ENCODE measurements at regions not wholly inside any gene's neighbourhood (a gene's known extent, or its start where the extent isn't known, plus 50 kb on each side); places are given as distances from the start of the nearest gene placed in this dataset.

GRCh38 chr5:15338546-15338945 lies 161.4 kb upstream of the FBXL7 start:
- H3K36me3 Mint-ChIP-seq = no peaks in the 10 kb centered on the region

GRCh38 chr5:15334551-15335266 lies 165.3 kb upstream of the FBXL7 start:
- Mint-ChIP-seq H3K27ac (no peak overlapping the region), H3K36me3 (no peaks in the 10 kb centered on the region), H3K27me3 (no peaks in the 10 kb centered on the region), H3K9me3 (peaks cover 0 to 10% of the 10 kb centered on the region in 2 donors), H3K4me1 (no peaks in the 10 kb centered on the region), H3K4me3 (no peak overlapping the region)
- no peak for DNase-seq
- no peak for ATAC-seq (replicated peaks)

More at GRCh38 chr5:15338546-15338945, 161.4 kb upstream of the FBXL7 start:
- DNase-seq (no peak), ATAC-seq (replicated peaks) (no peak)
- Mint-ChIP-seq H3K4me3 (no peak overlapping the region), H3K27me3 (no peaks in the 10 kb centered on the region), H3K9me3 (peaks cover 0 to 11% of the 10 kb centered on the region in 2 donors), H3K4me1 (no peaks in the 10 kb centered on the region), H3K27ac (no peak overlapping the region)

GRCh38 chr5:15333091-15333490 lies 166.9 kb upstream of the FBXL7 start:
- H3K27ac Mint-ChIP-seq = no peak overlapping the region
- H3K27me3 Mint-ChIP-seq = no peaks in the 10 kb centered on the region
- DNase-seq (no peak), ATAC-seq (replicated peaks) (no peak)
- H3K4me1 Mint-ChIP-seq = no peaks in the 10 kb centered on the region
- no peaks in the 10 kb centered on the region for H3K36me3 Mint-ChIP-seq
- H3K9me3 Mint-ChIP-seq = peaks cover 0 to 7% of the 10 kb centered on the region in 2 donors
- H3K4me3 Mint-ChIP-seq = no peak overlapping the region

GRCh38 chr5:15326932-15327331 lies 173.0 kb upstream of the FBXL7 start:
- Mint-ChIP-seq H3K4me3 (no peak overlapping the region), H3K27me3 (no peaks in the 10 kb centered on the region), H3K9me3 (no peaks in the 10 kb centered on the region), H3K36me3 (no peaks in the 10 kb centered on the region), H3K27ac (no peak overlapping the region), H3K4me1 (no peaks in the 10 kb centered on the region)
- no peak for DNase-seq
- ATAC-seq (replicated peaks) = no peak

GRCh38 chr5:15326471-15326870 lies 173.5 kb upstream of the FBXL7 start:
- no peak for ATAC-seq (replicated peaks)
- no peaks in the 10 kb centered on the region for H3K9me3 Mint-ChIP-seq
- no peak overlapping the region for H3K4me3 Mint-ChIP-seq
- no peaks in the 10 kb centered on the region for H3K36me3 Mint-ChIP-seq
- no peaks in the 10 kb centered on the region for H3K27me3 Mint-ChIP-seq
- no peaks in the 10 kb centered on the region for H3K4me1 Mint-ChIP-seq
- no peak for DNase-seq
- H3K27ac Mint-ChIP-seq = no peak overlapping the region

- H3K4me3 Mint-ChIP-seq = no peak overlapping the region
- H3K4me1 Mint-ChIP-seq = no peaks in the 10 kb centered on the region
- H3K9me3 Mint-ChIP-seq = peaks cover 0 to 3% of the 10 kb centered on the region in 2 donors
- DNase-seq = no peak
- no peak for ATAC-seq (replicated peaks)
- H3K27ac Mint-ChIP-seq = no peak overlapping the region
- H3K36me3 Mint-ChIP-seq = no peaks in the 10 kb centered on the region
- no peaks in the 10 kb centered on the region for H3K27me3 Mint-ChIP-seq
Measured at GRCh38 chr5:15322421-15322820, 177.6 kb upstream of the FBXL7 start.

- H3K27me3 Mint-ChIP-seq = no peaks in the 10 kb centered on the region
- no peak overlapping the region for H3K4me3 Mint-ChIP-seq
- H3K4me1 Mint-ChIP-seq = no peaks in the 10 kb centered on the region
- ATAC-seq (replicated peaks) = no peak
- no peak overlapping the region for H3K27ac Mint-ChIP-seq
- peaks cover 0 to 3% of the 10 kb centered on the region in 2 donors for H3K9me3 Mint-ChIP-seq
- no peak for DNase-seq
- no peaks in the 10 kb centered on the region for H3K36me3 Mint-ChIP-seq
Measured at GRCh38 chr5:15321776-15322175, 178.2 kb upstream of the FBXL7 start.

- Mint-ChIP-seq H3K27me3 (no peaks in the 10 kb centered on the region), H3K9me3 (peaks cover 0 to 3% of the 10 kb centered on the region in 2 donors), H3K4me3 (no peak overlapping the region), H3K36me3 (no peaks in the 10 kb centered on the region), H3K4me1 (no peaks in the 10 kb centered on the region), H3K27ac (no peak overlapping the region)
- no peak for DNase-seq
- ATAC-seq (replicated peaks) = no peak
Measured at GRCh38 chr5:15320871-15321270, 179.1 kb upstream of the FBXL7 start.

- DNase-seq (no peak), ATAC-seq (replicated peaks) (no peak)
- Mint-ChIP-seq H3K9me3 (peaks cover 4 to 6% of the 10 kb centered on the region in 2 donors), H3K27ac (no peak overlapping the region), H3K27me3 (no peaks in the 10 kb centered on the region), H3K4me1 (no peaks in the 10 kb centered on the region), H3K4me3 (no peak overlapping the region), H3K36me3 (no peaks in the 10 kb centered on the region)
Measured at GRCh38 chr5:15304914-15305834, 194.8 kb upstream of the FBXL7 start.

- Mint-ChIP-seq H3K4me1 (no peaks in the 10 kb centered on the region), H3K27ac (no peak overlapping the region), H3K27me3 (no peaks in the 10 kb centered on the region), H3K9me3 (peaks cover 4 to 6% of the 10 kb centered on the region in 2 donors), H3K4me3 (no peak overlapping the region), H3K36me3 (no peaks in the 10 kb centered on the region)
- no peak for DNase-seq
- ATAC-seq (replicated peaks) = no peak
Measured at GRCh38 chr5:15304066-15304731, 195.8 kb upstream of the FBXL7 start.

GRCh38 chr5:15300141-15300540 lies 199.8 kb upstream of the FBXL7 start:
- Mint-ChIP-seq H3K9me3 (peaks cover 3 to 6% of the 10 kb centered on the region in 2 donors), H3K4me3 (no peak overlapping the region), H3K27me3 (no peaks in the 10 kb centered on the region), H3K36me3 (no peaks in the 10 kb centered on the region), H3K4me1 (no peaks in the 10 kb centered on the region), H3K27ac (no peak overlapping the region)
- ATAC-seq (replicated peaks) (no peak), DNase-seq (no peak)

- no peak for ATAC-seq (replicated peaks)
- H3K27ac Mint-ChIP-seq = no peak overlapping the region
- H3K27me3 Mint-ChIP-seq = no peaks in the 10 kb centered on the region
- DNase-seq = no peak
- H3K36me3 Mint-ChIP-seq = no peaks in the 10 kb centered on the region
- no peaks in the 10 kb centered on the region for H3K4me1 Mint-ChIP-seq
- no peak overlapping the region for H3K4me3 Mint-ChIP-seq
- peaks cover 6 to 7% of the 10 kb centered on the region in 2 donors for H3K9me3 Mint-ChIP-seq
Measured at GRCh38 chr5:15290953-15291352, 209.0 kb upstream of the FBXL7 start.

- Mint-ChIP-seq H3K27me3 (no peaks in the 10 kb centered on the region), H3K4me3 (no peak overlapping the region), H3K36me3 (no peaks in the 10 kb centered on the region), H3K9me3 (peaks cover 0 to 3% of the 10 kb centered on the region in 2 donors), H3K27ac (no peak overlapping the region), H3K4me1 (no peaks in the 10 kb centered on the region)
- ATAC-seq (replicated peaks) = no peak
- DNase-seq = no peak
Measured at GRCh38 chr5:15286650-15287049, 213.3 kb upstream of the FBXL7 start.

GRCh38 chr5:15285901-15286583 lies 213.9 kb upstream of the FBXL7 start:
- H3K4me3 Mint-ChIP-seq = no peak overlapping the region
- no peaks in the 10 kb centered on the region for H3K4me1 Mint-ChIP-seq
- H3K27me3 Mint-ChIP-seq = no peaks in the 10 kb centered on the region
- H3K27ac Mint-ChIP-seq = no peak overlapping the region
- ATAC-seq (replicated peaks) = no peak
- no peaks in the 10 kb centered on the region for H3K36me3 Mint-ChIP-seq
- peaks cover 0 to 5% of the 10 kb centered on the region in 2 donors for H3K9me3 Mint-ChIP-seq
- DNase-seq = no peak
